22Rv1 (cell line): ENCODE measurements at regions not wholly inside any gene's neighbourhood (a gene's known extent, or its start where the extent isn't known, plus 50 kb on each side); places are given as distances from the start of the nearest gene placed in this dataset.

Source experiments
- H3K27ac ChIP-seq: fragments of 450-650 bp; 2 replicates; pipeline ENCODE4 v1.5.1; 2017
- ZFX ChIP-seq: fragments of 450-650 bp; IDR thresholded peaks from 2 replicates; pipeline ENCODE4 v1.6.1; 2017; ENCODE audit warnings: antibody characterized with exemption, borderline replicate concordance
- TF ChIP-seq, protein P1 (sequence below): fragments of 450-650 bp; IDR thresholded peaks from 2 replicates; pipeline ENCODE4 v1.5.1; 2017; ENCODE audit warnings: mild to moderate bottlenecking

DNA sequence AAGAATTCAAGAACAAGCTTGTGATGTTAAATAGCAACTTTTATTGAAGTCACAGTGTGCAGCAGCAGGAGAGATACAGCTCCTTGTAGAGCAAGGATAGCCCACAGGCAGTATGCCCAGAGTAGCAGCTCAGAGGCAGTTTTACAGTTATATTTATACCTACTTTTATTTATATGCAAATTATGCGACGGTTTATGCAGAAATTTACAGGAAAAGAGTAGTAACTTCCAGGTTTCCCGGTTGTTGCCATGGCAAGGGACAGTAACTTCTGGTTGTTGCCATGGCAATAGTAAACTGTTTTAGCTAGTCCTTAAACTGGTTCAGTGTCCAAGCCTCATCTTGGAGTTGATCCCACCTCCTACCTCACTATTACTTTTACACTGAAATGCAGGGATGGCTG is 344.6 kb upstream of the LYPLAL1 start:
- TF ChIP-seq, protein P1, sequence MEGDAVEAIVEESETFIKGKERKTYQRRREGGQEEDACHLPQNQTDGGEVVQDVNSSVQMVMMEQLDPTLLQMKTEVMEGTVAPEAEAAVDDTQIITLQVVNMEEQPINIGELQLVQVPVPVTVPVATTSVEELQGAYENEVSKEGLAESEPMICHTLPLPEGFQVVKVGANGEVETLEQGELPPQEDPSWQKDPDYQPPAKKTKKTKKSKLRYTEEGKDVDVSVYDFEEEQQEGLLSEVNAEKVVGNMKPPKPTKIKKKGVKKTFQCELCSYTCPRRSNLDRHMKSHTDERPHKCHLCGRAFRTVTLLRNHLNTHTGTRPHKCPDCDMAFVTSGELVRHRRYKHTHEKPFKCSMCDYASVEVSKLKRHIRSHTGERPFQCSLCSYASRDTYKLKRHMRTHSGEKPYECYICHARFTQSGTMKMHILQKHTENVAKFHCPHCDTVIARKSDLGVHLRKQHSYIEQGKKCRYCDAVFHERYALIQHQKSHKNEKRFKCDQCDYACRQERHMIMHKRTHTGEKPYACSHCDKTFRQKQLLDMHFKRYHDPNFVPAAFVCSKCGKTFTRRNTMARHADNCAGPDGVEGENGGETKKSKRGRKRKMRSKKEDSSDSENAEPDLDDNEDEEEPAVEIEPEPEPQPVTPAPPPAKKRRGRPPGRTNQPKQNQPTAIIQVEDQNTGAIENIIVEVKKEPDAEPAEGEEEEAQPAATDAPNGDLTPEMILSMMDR = no peak
- TF ChIP-seq ZFX = no peak
- no peak overlapping the region for H3K27ac ChIP-seq

DNA sequence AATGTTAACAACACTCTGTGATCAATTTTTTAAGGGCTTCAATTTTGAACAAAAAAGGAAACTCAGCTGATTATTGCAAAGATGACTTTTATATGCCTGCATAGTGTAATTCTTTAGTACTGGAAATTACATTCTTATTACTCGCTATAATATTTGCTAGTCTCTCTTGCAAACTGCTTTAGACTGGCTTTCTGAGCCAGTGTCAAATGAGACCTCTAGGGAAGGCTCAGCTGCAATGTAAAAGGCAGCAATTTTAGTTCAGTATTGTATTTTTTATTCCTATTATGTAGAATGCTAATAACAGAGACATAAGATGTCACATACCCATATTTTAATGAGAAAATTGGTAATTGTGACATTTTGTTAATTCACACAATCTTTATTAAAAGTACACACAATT is 338.1 kb upstream of the LYPLAL1 start:
- no peak for TF ChIP-seq ZFX
- TF ChIP-seq, protein P1 = no peak
- no peak overlapping the region for H3K27ac ChIP-seq

DNA sequence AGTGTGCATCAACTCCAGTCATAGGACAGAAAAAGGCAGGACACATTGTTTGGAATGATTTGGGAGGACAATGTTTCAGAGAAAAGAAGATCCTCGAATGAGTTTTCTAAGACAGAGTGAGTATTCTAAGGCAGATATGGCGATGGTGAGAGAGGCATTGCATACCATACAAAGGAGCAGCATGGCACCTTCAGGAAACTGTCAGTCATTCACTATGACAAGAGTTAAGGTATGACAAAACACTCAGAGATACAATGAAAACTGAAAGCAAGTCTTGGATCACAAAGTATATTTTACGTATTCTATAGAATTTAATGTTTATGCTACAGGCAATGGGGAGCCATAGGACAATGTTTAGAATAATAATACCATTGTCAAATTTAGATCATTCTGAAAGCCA is 337.4 kb upstream of the LYPLAL1 start:
- no peak overlapping the region for H3K27ac ChIP-seq
- TF ChIP-seq, protein P1 = no peak
- TF ChIP-seq ZFX = no peak

DNA sequence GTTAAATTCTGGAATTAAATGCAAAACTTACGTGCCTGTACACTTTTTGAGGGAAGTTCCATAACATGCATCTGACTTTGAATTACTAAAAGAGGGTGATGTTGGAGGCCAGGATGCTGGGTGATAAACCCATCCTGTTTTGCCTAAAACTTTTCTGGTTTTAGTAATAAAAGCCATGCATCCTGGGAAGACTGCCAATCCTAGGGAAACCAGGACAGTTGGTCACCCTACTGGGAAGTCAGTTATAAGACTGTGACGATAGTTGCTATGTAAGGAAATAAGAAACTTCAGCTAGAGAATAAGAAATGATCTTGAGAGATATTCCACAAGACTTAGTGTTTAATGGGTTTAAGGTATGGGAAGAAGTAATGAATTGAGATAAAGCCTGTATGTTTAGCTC is 336.6 kb upstream of the LYPLAL1 start:
- H3K27ac ChIP-seq = no peak overlapping the region
- no peak for TF ChIP-seq ZFX
- TF ChIP-seq, protein P1 = no peak

DNA sequence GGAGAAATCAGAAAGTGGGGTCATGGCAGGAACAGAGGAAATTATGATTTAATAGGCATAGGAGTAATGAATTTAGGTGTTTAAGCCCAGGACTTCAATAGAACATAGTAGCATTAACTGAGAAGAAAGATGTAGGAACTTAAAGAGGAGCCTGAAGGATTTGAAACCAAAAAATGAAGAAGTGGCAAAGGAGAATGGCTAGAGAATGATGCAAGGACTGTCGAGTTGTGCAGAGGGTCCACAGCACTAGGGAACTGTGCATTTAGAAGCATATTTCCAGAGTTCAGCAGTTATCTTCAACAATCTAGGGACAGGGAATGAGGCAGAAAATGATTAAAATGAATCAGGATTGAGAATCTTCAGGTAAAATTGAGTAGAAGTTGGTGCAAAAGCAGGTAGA is 328.1 kb upstream of the LYPLAL1 start:
- H3K27ac ChIP-seq = no peak overlapping the region
- TF ChIP-seq, protein P1 = no peak
- TF ChIP-seq ZFX = no peak

DNA sequence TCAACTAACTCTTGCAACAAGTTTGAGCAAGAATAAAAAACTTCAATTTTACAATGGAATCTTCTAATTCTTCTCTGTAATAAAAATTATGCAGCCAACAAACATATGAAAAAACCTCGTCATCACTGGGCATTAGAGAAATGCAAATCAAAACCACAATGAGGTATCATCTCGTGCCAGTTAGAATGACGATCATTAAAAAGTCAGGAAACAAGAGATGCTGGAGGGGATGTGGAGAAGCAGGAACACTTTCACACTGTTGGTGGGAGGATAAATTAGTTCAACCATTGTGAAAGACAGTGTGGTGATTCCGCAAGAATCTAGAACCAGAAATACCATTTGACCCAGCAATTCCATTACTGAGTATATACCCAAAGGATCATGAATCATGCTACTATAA is 327.5 kb upstream of the LYPLAL1 start:
- TF ChIP-seq, protein P1 = no peak
- no peak for TF ChIP-seq ZFX
- no peak overlapping the region for H3K27ac ChIP-seq

DNA sequence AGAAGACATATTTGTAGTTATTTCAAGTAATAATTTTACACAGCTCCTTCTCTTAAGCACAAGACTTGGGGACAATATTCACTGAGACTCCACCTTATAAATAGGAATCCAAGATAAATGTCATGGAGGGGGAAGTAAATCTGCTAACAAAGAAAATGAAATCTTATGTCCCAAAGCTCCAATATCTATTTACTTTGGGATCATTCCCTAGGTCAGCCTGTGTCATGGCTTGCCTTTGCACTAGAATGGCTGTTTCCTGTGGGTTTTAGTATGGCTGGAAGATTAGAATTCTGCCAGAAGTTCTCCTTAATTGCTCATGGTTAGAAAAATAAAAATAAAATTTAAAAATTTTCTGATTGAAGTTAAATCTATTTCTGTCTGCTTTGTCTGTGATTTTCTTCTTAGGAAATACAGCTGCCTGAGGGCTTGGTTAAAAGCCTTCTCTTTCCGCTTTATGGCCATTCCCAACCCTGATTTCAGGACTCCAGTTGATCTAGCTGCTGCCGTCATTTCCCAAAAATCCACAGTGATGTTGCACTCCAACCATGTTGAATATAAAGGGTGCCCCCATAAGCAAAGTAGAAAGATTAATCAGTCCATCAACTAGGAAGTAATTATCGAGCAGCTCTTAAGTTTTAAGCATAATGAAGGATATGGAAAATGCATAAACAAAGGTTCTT is 326.4 kb upstream of the LYPLAL1 start:
- H3K27ac ChIP-seq = no peak overlapping the region
- no peak for TF ChIP-seq ZFX

DNA sequence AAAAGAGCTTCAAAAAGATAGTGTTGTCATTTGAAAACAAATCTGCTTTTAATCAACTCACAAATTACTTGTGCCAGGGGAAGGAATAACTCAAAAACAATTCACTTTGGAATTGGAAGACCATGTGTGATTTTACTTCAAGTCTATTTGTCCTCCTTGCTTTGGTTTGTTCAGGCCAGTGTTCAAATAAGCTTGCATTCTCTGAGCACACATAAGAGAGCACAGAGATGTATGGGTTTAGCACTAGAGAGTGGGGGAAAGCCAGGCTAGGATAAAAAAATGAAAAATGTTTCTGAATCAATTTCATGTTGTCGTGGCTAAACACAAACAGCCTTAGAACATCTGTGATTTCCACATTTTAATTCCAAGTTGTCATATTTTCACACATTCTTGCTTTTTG is 325.7 kb upstream of the LYPLAL1 start:
- no peak overlapping the region for H3K27ac ChIP-seq

More for the DNA sequence above, 325.7 kb upstream of the LYPLAL1 start:
- TF ChIP-seq ZFX = no peak
- TF ChIP-seq, protein P1 = no peak
